Left colon (tissue), 2 donors: ENCODE measurements at regions not wholly inside any gene's neighbourhood (a gene's known extent, or its start where the extent isn't known, plus 50 kb on each side); places are given as distances from the start of the nearest gene placed in this dataset.
"Not testable (repeated sequence)": the region's sequence is repeated elsewhere in the genome, so short reads cannot be mapped to it uniquely, and the experiment has no call there.

ENCODE experiments used
- ATAC-seq: fragments of 200-7000 bp; cut with Tn5 transposase; one replicate; pipeline ENCODE4 v1.9.1; 2020; ENCODE audit warnings: mild to moderate bottlenecking, moderate library complexity
- DNase-seq, 2 donors: peaks; one replicate each; pipeline ENCODE4 v3.0.0-alpha.2; 2020
- intact Hi-C, 2 donors: fragments of 100-400 bp; cut with DNase I in 1 of 2; cut with micrococcal nuclease in 1 of 2; formaldehyde crosslinking; loops; one replicate each; pipeline versions ENCODE4 v1.11.2 to v1.14.0; 2022; cut with DNase I, micrococcal nuclease
- donor health status: DM: no; HTN: no; CAD: no.
- donor health status: DM: yes; HTN: yes; CAD: no.

- DNase-seq, intact Hi-C loops, ATAC-seq: not testable (repeated sequence)
Observed at GRCh38 chr10:61045480-61045879, 101.5 kb upstream of the RHOBTB1 start.

DNA sequence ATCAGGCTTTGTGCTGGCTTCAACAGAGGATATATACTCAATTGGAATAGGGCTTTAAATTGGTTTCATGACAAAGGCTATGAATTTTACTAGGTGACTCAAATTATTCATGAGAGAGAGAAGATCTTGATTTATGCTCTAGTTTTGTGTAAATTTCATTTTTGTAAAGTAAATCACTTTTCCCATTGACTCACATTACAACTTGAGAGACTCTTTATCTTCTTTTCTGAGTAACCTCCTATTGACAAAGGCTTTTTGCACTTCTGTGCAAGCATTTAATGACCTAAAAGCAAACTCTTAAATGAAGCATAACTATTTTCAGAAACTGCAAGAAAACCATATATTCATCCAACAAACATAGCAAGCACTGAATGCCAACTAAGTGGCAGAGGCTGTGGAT lies 98.5 kb upstream of the RHOBTB1 start:
- ATAC-seq (no peak), DNase-seq (no peak)
- intact Hi-C loops: no loop called here

- DNase-seq (no peak), ATAC-seq (no peak)
- intact Hi-C loops: no loop called here
Observed at GRCh38 chr10:61040399-61041016, 96.5 kb upstream of the RHOBTB1 start.

- ATAC-seq (no peak), DNase-seq (no peak)
- intact Hi-C loops: no loop called here
Observed at GRCh38 chr10:61039868-61040267, 95.9 kb upstream of the RHOBTB1 start.

- intact Hi-C loops, ATAC-seq, DNase-seq: not testable (repeated sequence)
Observed at GRCh38 chr10:61037261-61037830, 93.4 kb upstream of the RHOBTB1 start.

- ATAC-seq, intact Hi-C loops, DNase-seq: not testable (repeated sequence)
Observed at GRCh38 chr10:61036148-61036547, 92.2 kb upstream of the RHOBTB1 start.

GRCh38 chr10:61031341-61031740 lies 87.4 kb upstream of the RHOBTB1 start:
- ATAC-seq: no peak

DNA sequence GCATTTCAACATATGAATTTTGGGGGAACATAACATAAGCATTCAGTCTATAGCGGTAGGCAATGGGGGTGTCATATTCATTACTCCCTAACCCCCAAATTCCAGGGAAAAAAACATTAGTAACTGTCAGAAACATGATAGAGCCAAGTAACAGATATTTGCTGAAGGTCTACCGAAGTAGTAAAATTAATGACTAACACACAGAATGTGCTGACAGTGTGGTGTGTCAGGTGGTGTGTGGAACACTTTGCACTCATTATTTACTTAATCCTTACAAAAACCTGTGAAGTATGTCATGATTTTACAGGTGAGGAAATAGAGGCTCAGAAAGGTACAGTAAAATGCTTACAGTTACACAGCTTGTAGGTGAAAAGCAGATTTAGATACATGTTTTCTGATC lies 85.4 kb upstream of the RHOBTB1 start:
- ATAC-seq (no peak), DNase-seq (no peak)
- intact Hi-C loops: no loop called here

More at GRCh38 chr10:61031341-61031740, 87.4 kb upstream of the RHOBTB1 start:
- no peak for DNase-seq
- intact Hi-C loops: no loop called here

GRCh38 chr10:61028861-61029361 lies 84.9 kb upstream of the RHOBTB1 start:
- intact Hi-C loops: no loop called here
- DNase-seq (no peak), ATAC-seq (no peak)

- ATAC-seq (no peak), DNase-seq (no peak)
- intact Hi-C loops: no loop called here
Observed at GRCh38 chr10:61024856-61025201, 80.8 kb upstream of the RHOBTB1 start.

GRCh38 chr10:61024151-61024855 lies 80.3 kb upstream of the RHOBTB1 start:
- DNase-seq (no peak), ATAC-seq (no peak)
- intact Hi-C loops: no loop called here

- intact Hi-C loops: no loop called here
- no peak for ATAC-seq
- DNase-seq: no peak
Observed at GRCh38 chr10:61023053-61023452, 79.1 kb upstream of the RHOBTB1 start.

DNA sequence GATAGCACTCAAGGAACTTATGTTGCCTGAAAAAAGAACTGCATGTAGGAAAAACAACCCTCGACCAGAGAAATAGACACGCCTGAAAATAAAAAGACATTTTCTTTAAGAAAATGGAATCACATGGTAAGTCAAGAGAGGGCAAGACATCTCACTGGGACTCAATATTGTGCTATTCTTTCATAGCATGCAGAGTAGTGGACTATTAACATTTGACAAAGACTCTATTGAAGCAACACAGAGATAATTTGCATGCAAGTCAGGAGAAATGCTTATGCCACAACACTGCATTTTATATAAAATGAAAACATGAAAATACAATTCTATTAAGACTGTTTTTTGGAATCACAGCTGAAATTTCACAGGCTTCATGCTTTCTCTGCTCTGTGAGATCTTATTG lies 77.9 kb upstream of the RHOBTB1 start:
- intact Hi-C loops: no loop called here
- DNase-seq (no peak), ATAC-seq (no peak)

DNA sequence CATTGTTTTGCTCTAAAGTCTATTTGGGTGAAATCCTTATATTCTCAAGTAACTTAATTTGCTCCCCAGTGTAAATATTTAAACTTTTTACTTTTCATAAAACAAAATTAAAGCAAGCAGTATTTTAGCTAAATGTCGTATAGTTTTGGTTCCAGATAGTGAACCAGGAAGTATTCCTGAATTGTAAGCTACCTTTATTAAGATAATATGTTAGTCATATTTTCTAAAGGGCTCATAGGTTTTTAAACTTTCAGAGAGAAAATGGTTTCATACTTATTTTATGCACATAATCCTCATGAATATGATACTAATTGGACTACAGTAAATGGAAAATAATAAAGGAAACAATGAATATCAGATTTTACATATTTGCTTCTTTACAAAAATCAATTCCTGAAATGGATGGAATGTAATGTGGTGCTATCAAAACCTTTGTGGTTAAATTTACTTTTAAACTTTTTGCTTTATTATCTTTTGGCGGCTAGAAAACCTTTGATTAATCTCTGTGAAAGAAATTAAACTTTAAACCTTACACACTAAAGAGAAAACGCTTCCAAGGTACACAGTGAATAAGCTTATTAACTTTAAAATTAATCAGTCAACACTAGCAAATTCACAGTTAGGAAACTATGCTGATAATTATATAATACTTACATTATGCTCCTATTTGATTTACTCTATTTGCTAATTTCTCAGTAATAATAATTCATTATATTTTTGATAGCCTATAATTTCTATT lies 76.6 kb upstream of the RHOBTB1 start:
- ATAC-seq: no peak
- intact Hi-C loops: no loop called here
- no peak for DNase-seq

DNA sequence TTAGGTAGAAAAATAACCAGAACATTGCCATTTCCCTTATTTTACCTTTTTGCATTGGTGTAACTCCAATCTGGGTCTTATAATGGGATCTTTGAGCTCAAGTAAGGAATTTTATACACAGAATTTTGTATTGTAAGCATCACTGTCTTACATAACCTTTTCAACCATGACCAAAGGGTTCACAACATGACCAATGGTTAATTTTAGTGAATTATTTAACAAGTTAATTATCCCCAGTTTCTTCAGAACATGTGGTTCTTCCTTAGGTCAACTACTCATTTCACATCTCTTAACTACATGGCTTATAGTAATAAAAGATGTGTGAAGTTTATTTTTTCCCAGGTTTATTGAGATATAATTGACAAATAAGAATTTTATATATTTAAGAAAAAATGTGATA lies 74.2 kb upstream of the RHOBTB1 start:
- DNase-seq: no peak
- intact Hi-C loops: no loop called here
- ATAC-seq: no peak

DNA sequence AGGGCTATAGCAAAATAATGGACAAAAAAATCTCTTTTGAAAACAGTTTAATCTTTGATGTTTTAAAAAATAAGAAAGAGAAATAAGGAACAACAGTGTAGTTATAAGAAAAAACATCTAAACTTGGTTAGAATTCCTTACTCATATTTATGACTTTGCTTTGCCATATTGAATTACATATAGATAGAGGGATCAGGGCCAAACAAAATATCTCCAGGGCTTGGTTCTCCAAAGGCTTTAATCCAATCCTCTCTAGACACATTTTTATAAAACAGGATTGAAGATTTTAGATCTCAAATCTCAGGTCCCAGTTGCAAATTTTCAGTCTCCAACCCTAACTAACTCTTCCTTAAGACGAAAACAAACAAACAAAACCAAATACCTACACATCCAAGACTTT lies 72.6 kb upstream of the RHOBTB1 start:
- intact Hi-C loops: no loop called here
- DNase-seq (no peak), ATAC-seq (no peak)

- DNase-seq (no peak), ATAC-seq (no peak)
- intact Hi-C loops: no loop called here
Observed at GRCh38 chr10:61016007-61016406, 72.0 kb upstream of the RHOBTB1 start.

- DNase-seq (no peak), ATAC-seq (no peak)
- intact Hi-C loops: no loop called here
Observed at GRCh38 chr10:61010863-61011262, 66.9 kb upstream of the RHOBTB1 start.

DNA sequence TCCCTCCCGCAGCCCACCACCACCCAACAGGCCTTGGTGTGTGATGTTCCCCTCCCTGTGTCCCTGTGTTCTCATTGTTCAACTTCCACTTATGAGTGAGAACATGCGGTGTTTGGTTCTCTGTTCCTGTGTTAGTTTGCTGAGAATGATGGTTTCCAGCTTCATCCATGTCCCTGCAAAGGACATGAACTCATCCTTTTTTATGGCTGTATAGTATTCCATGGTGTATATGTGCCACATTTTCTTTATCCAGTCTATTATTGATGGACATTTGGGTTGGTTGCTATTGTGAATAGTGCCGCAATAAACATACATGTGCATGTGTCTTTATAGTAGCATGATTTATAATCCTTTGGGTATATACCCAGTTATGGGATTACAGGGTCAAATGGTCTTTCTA lies 59.1 kb upstream of the RHOBTB1 start:
- ATAC-seq, intact Hi-C loops, DNase-seq: not testable (repeated sequence)

- intact Hi-C loops: no loop called here
- DNase-seq (no peak), ATAC-seq (no peak)
Observed at GRCh38 chr10:61001731-61002122, 57.7 kb upstream of the RHOBTB1 start.
